ENCODE measurements at regions not wholly inside any gene's neighbourhood (a gene's known extent, or its start where the extent isn't known, plus 50 kb on each side); places are given as distances from the start of the nearest gene placed in this dataset.
"Not testable (repeated sequence)": the region's sequence is repeated elsewhere in the genome, so short reads cannot be mapped to it uniquely, and the experiment has no call there.

DNA sequence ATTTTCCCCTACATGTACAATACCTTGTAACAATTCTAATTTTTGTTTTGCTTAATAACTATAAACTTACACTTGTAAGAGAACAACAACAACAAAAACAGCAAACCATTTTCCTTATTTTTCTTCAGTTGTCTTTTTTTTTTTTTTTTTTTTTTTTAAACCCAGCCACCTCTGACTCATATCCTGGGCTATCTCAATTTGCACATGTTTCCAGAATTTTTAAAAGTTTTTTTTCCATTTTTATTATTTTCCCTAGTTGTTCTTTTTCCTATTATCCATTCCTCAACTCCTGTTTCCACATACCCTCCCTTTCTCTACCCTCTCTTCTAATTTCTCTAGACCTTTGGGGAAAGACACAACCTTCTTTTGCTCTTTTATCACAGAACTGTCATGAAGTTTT, 112.5 kb downstream of the EFEMP1 start:
- no peak for DNase-seq

DNA sequence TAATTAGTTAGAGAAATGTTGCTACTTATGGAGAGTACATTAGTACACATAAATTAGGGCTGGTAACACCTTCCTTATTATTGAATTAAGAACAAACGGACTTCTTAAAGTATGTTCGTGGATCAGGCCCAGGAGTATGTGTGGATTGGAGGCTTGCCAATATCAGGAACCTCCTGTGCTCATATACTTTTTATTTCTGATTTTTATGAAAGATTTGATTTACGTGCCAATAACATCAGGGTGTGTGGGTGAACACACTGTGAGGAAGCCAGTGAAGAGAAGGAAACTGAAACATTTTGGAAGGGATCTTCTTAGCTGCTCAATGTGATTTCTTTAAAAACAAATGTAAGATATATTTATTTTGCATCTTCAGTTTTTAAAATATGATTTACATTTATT, 113.0 kb downstream of the EFEMP1 start:
- DNase-seq = no peak

- DNase-seq = no peak
These were observed 113.5 kb downstream of the EFEMP1 start for GRCh38 chr2:55809875-55810621.

- DNase-seq = no peak
These were observed 114.3 kb upstream of the PNPT1 start for GRCh38 chr2:55807900-55808299.

- DNase-seq = no peak
These were observed 112.0 kb upstream of the PNPT1 start for GRCh38 chr2:55805686-55806085.

DNA sequence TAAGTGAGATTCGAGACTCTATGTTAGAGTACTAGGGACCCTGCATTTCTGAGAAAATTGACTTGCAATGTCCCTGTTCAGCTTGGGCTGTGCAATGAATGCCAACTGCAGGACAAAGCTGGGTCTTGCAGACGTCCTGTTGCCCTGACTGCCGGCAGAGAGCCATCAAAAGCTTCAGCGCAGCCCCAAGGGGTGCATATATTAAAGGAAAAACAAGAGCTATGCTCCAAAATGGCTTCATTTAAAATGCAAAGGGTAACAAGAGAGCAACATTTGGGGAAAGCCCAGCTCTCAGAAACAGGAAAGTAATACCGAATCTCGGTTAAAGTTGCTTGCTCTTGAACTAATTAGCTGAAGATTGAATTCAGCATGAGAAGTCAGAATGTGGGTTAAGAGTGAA, 110.9 kb upstream of the PNPT1 start:
- no peak for DNase-seq

GRCh38 chr2:55802067-55802466, 108.4 kb upstream of the PNPT1 start:
- DNase-seq = no peak

- no peak for DNase-seq
These were observed 107.8 kb upstream of the PNPT1 start for GRCh38 chr2:55801436-55801835.

GRCh38 chr2:55799624-55800023, 106.0 kb upstream of the PNPT1 start:
- DNase-seq = not testable (repeated sequence)

DNA sequence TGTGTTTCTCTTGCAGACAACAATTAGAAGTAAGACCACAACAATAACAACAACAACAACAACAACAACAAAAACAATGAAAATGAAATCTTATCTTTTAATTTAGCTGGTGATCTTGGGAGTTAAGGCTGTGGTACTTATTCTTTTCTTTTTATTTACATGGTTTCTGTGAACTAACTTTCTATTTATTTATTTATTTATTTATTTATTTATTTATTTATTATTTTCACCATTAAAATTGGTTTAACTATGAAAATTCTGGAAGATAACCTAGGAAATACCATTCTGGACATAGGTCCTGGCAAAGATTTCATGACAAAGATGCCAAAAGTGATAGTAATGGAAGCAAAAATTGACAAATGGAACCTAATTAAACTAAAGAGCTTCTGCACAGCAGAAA, 102.5 kb upstream of the PNPT1 start:
- DNase-seq = no peak

GRCh38 chr2:55793602-55794001, 100.0 kb upstream of the PNPT1 start:
- not testable (repeated sequence) for DNase-seq

GRCh38 chr2:55786280-55786679, 92.6 kb upstream of the PNPT1 start:
- no peak for DNase-seq

- DNase-seq = not testable (repeated sequence)
These were observed 90.1 kb upstream of the PNPT1 start for GRCh38 chr2:55783751-55784150.

DNA sequence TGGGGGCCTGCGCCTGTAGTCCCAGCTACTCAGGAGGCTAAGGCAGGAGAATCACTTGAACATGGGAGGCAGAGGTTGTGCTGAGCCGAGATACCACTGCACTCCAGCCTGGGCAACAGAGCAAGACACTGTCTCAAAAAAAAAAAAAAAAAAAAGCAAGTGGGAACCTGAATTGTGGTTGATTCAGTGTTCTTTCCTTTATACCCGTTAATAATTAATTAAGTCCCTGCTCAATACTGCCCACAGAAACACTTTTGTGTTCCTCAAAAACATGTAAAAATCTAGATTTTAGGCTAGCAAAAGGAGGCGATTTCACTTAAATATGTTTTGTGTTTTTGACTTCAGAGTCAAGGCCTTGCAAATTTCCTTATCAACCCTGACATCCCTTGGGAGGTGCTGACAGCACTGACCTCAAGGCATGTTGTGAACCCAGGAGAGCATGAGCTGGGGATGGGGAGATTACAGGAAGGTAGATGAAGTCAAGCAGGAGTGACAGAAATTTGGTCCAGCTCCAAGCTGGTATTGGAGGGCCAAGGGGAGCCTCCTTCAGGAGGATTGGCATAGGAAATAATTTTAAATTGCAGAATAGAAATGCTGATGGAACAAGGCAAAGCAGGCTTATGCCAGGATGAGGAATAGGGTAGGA, 89.0 kb upstream of the PNPT1 start:
- DNase-seq = no peak

DNA sequence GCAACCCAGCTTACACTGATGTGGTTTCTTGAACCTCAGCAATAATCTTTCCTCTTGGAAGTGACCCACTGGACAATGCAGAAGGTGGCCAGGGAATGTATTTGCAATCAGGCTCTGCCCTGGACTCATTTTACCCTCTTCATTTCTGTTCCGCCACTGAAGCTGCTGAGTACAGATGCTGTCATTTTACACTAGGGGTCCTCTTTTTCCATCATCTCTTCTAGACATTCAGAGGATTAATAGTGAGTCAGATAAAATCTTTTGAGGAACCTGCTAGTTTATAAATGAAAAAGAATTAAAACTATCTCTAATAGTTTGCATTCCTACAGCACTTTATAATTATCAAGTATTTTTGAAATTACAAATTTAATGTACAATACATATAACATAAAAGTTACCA, 87.9 kb upstream of the PNPT1 start:
- no peak for DNase-seq

DNA sequence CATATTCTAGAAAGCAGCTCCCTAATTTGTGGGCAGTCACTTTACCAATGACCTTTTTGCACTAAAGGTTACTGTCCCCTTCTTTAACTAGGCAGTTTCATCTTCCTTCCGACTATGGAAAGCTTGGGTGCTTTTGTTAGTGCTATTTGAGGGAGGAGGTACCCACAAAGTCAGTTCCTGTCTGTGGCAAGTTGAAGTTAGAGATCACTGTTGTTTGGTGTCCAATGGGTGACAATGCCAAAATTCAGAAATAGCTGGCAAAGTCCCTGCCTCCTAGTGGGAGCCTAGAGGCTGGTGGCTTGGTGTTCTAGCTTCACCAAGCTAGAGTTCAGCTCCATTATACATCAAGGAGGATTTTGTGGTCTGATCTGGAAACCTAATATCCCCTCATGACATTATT, 87.1 kb upstream of the PNPT1 start:
- no peak for DNase-seq

- peak; percentile 81 for DNase-seq
These were observed 86.1 kb upstream of the PNPT1 start for GRCh38 chr2:55779459-55780421.

GRCh38 chr2:55776966-55777365, 83.3 kb upstream of the PNPT1 start:
- no peak for DNase-seq

DNA sequence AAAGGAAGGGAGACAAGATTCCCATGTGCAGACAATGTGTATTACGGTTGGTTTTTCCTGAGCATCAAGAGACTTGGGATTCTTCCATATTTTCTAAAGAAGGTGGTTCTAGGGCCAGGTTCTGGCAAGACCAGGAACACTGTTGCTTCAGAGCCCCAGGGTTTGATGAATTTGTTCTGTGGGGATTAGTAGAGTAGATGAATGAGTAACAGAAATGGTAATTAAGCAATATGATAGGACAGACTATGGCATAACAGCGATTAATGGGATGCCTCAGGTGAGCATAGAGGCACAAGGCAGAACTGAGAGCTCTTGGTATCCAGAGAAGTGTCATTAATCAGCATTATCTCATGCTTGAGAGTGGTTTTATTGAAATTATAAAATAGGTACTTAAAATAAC, 82.8 kb upstream of the PNPT1 start:
- DNase-seq = no peak

DNA sequence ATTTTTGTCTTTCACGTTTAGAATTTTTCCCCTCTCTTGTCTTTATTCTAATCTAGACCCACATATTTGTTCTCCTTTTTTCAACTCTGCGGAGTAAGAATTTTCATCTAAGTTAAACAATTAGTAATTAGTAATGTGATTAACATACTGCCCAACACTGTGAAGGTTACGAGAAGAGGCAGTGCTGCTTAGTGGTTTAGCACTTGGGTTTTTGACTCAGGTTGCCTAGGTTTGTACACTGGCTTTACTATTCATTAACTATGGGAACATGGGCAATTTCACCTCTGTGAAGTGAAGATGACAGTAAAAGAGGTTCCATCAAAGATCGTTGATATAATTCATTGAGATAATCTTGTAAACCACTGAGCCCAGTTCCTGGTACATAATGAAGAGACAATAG, 82.2 kb upstream of the PNPT1 start:
- no peak for DNase-seq

DNA sequence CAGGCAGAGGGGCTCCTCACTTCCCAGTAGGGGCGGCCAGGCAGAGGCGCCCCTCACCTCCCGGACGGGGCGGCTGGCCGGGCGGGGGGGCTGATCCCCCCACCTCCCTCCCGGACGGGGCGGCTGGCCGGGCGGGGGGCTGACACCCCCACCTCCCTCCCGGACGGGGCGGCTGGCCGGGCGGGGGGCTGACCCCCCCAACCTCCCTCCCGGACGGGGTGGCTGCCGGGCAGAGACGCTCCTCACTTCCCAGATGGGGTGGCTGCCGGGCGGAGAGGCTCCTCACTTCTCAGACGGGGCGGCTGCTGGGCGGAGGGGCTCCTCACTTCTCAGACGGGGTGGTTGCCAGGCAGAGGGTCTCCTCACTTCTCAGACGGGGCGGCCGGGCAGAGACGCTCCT, 80.0 kb upstream of the PNPT1 start:
- not testable (repeated sequence) for DNase-seq

- DNase-seq = no peak
These were observed 78.7 kb upstream of the PNPT1 start for GRCh38 chr2:55772109-55772980.

DNA sequence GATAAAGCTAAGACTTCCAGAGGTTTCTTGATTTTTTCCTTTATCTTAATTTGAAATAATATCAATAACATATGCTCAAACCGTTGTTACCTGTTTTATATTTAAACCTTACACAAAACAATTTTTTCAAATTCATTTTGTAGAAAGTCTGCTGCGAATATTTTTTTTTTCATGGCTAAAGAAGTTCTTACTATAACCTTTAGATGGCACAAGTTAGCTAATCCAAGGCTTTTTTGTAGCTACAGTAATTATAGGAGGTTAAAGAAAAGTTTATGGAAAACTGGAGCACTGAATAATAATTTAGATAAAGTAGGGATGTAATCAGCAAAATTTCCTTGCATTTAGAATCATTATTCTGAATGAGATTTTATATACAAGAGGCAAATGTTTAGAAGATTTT, 78.0 kb upstream of the PNPT1 start:
- peak; percentile 68 for DNase-seq

Measured in HCEC 1CT (cell line).